AG08395 (cell line): ENCODE measurements at regions not wholly inside any gene's neighbourhood (a gene's known extent, or its start where the extent isn't known, plus 50 kb on each side); places are given as distances from the start of the nearest gene placed in this dataset.
A peak's percentile ranks its signal among the peaks of the same experiment; 100 is the strongest.

Experiments
- DNase-seq: peaks from one replicate; pipeline ENCODE4 v3.0.0; 2012; ENCODE audit warnings: mixed read lengths, low spot score

DNA sequence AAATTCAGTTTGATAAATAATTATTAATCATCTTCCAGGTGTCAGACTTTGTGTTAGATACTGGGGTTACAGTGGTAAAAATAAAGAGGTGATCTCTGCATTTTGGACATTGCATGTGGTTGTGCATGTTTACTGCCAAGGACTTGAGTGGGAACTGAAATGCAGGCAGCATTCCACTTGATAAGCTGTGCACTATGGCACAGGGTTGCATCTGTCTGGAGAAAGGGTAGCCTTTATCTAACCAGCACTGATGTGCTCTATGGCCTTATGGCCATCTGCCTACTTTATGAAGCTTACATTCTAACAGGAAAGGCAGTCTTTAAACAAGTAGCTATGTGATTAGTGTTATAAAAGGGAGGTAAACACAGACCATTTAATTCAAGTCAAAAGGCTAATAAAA lies 53.0 kb upstream of the MLIP start:
- DNase-seq = no peak

DNA sequence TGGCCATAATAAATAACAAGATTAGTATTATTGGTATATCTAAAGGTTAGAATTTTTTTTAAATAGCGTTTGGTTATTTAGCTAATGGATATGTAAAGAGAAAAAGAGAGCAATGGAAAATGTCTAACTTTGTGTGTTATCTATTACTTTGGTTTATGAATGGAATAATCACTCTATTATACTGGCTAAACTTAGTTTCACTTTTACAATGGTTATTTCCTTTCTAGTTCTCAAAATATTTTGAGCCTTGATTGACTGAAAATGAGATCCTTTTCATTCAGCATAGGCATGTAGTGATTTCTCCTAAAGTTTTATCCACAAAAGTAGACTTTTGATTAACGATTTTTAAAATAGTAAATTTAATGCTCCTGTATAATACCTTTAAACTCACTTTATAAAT lies 51.6 kb upstream of the MLIP start:
- DNase-seq = peak; percentile 6

DNA sequence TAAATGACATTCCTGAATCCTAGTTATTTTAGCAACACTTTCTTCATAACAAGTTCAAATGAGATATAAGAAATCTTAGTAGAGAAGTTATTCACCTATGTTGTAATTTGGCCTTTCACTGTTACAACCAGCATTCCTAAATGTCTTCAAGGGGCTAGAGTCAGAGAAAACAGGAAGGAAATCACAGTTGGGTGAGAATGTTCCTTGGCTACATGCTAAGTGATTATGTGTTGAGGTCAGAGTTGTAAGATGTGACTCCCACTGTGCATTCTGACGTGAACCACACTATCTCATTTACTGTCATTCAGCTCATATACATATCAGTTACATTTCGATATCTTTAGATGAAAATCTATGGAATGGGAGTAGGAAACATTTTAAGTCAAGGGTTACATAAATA lies 51.0 kb upstream of the MLIP start:
- DNase-seq = no peak
